Breast epithelium (tissue), 4 donors: ENCODE measurements at regions not wholly inside any gene's neighbourhood (a gene's known extent, or its start where the extent isn't known, plus 50 kb on each side); places are given as distances from the start of the nearest gene placed in this dataset.

ENCODE experiments used
- DNase-seq, 2 donors: peaks; one replicate each; pipeline ENCODE4 v3.0.0-alpha.2; 2019; ENCODE audit warnings: low spot score in 2 of 2
- H3K27ac ChIP-seq, 2 donors: fragments of 200-600 bp; sonication (generic) in 1 of 2; one replicate each; pipeline ENCODE4 v1.5.1; 2016 to 2019; ENCODE audit warnings: mild to moderate bottlenecking in 1 of 2
- H3K27me3 ChIP-seq, 2 donors: fragments of 200-600 bp; sonication (generic) in 1 of 2; one replicate each; pipeline versions ENCODE4 v1.5.1 to v1.6.0; 2017 to 2019; ENCODE audit warnings: control low read depth in 1 of 2, mild to moderate bottlenecking in 1 of 2
- H3K36me3 ChIP-seq: fragments of 200-600 bp; one replicate; pipeline ENCODE4 v1.5.1; 2019
- H3K4me1 ChIP-seq, 2 donors: fragments of 200-600 bp; sonication (generic); one replicate each; pipeline ENCODE4 v1.5.1; 2016 to 2019; ENCODE audit warnings: control low read depth in 1 of 2
- H3K4me3 ChIP-seq, 3 donors: fragments of 200-600 bp; sonication (generic); 1 replicate in 2 of 3; 2 replicates in 1 of 3; pipeline ENCODE4 v1.5.1; 2016 to 2019; ENCODE audit warnings: mild to moderate bottlenecking in 3 of 3, moderate library complexity in 2 of 3
- H3K9me3 ChIP-seq, 2 donors: fragments of 200-600 bp; sonication (generic) in 1 of 2; one replicate each; pipeline ENCODE4 v1.5.1; 2016 to 2019; ENCODE audit warnings: control low read depth in 1 of 2
- CTCF ChIP-seq, 3 donors: fragments of 450-650 bp; IDR thresholded peaks; one replicate each; pipeline ENCODE4 v1.5.1; 2016 to 2017; ENCODE audit warnings: antibody characterized with exemption in 3 of 3, mild to moderate bottlenecking in 3 of 3, moderate library complexity in 3 of 3
- POLR2A ChIP-seq: fragments of 450-650 bp; IDR thresholded peaks from one replicate; pipeline ENCODE4 v1.6.1; 2016; ENCODE audit warnings: antibody characterized with exemption, mild to moderate bottlenecking, moderate library complexity
- POLR2AphosphoS5 ChIP-seq, 3 donors: sonication (generic); formaldehyde crosslinking; IDR thresholded peaks; one replicate each; pipeline ENCODE4 v1.6.1; 2017; ENCODE audit warnings: antibody characterized with exemption in 3 of 3
- intact Hi-C: fragments of 100-400 bp; cut with DNase I; formaldehyde crosslinking; loops from one replicate; pipeline ENCODE4 v1.15.1; 2023; ENCODE audit warnings: low total_unique reads

GRCh38 chr2:6640621-6641015 lies 225.1 kb downstream of the CMPK2 start:
- H3K9me3 ChIP-seq = no peaks in the 10 kb centered on the region
- no peak for DNase-seq
- intact Hi-C loops = no loop called here
- no peaks in the 10 kb centered on the region for H3K4me1 ChIP-seq
- H3K36me3 ChIP-seq = no peaks in the 10 kb centered on the region
- no peak overlapping the region for H3K27ac ChIP-seq
- peaks cover 0 to 7% of the 10 kb centered on the region in 2 donors for H3K27me3 ChIP-seq
- TF ChIP-seq CTCF (IDR thresholded peaks at IDR 0.05) (no peak), POLR2A (no peak), POLR2AphosphoS5 (IDR thresholded peaks at IDR 0.05) (no peak)
- no peak overlapping the region for H3K4me3 ChIP-seq

- Histone ChIP-seq H3K4me1 (no peaks in the 10 kb centered on the region), H3K4me3 (no peak overlapping the region), H3K27ac (no peak overlapping the region), H3K27me3 (peaks cover 0 to 12% of the 10 kb centered on the region in 2 donors), H3K36me3 (no peaks in the 10 kb centered on the region), H3K9me3 (no peaks in the 10 kb centered on the region)
- intact Hi-C loops = no loop called here
- TF ChIP-seq CTCF (IDR thresholded peaks at IDR 0.05) (no peak), POLR2AphosphoS5 (IDR thresholded peaks at IDR 0.05) (no peak), POLR2A (no peak)
- DNase-seq = no peak
These were observed 223.8 kb downstream of the CMPK2 start for GRCh38 chr2:6641956-6642355.

GRCh38 chr2:6644261-6644660 lies 221.4 kb downstream of the CMPK2 start:
- no peak for TF ChIP-seq POLR2AphosphoS5 (IDR thresholded peaks at IDR 0.05)
- no peak for TF ChIP-seq CTCF (IDR thresholded peaks at IDR 0.05)
- TF ChIP-seq POLR2A = no peak
- Histone ChIP-seq H3K4me1 (no peaks in the 10 kb centered on the region), H3K36me3 (no peaks in the 10 kb centered on the region), H3K27me3 (peaks cover 0 to 12% of the 10 kb centered on the region in 2 donors), H3K27ac (no peak overlapping the region), H3K4me3 (no peak overlapping the region), H3K9me3 (no peaks in the 10 kb centered on the region)
- intact Hi-C loops = no loop called here
- no peak for DNase-seq

- Histone ChIP-seq H3K4me3 (no peak overlapping the region), H3K4me1 (no peaks in the 10 kb centered on the region), H3K27me3 (peaks cover 0 to 12% of the 10 kb centered on the region in 2 donors), H3K9me3 (no peaks in the 10 kb centered on the region), H3K27ac (no peak overlapping the region), H3K36me3 (no peaks in the 10 kb centered on the region)
- intact Hi-C loops = no loop called here
- DNase-seq = no peak
- TF ChIP-seq POLR2A (no peak), CTCF (IDR thresholded peaks at IDR 0.05) (no peak), POLR2AphosphoS5 (IDR thresholded peaks at IDR 0.05) (no peak)
These were observed 220.7 kb downstream of the CMPK2 start for GRCh38 chr2:6645004-6645403.

- no peak overlapping the region for H3K27ac ChIP-seq
- peaks cover 0 to 12% of the 10 kb centered on the region in 2 donors for H3K27me3 ChIP-seq
- H3K36me3 ChIP-seq = no peaks in the 10 kb centered on the region
- no peaks in the 10 kb centered on the region for H3K9me3 ChIP-seq
- TF ChIP-seq CTCF (IDR thresholded peaks at IDR 0.05) (no peak), POLR2AphosphoS5 (IDR thresholded peaks at IDR 0.05) (no peak), POLR2A (no peak)
- no peak for DNase-seq
- no peaks in the 10 kb centered on the region for H3K4me1 ChIP-seq
- no peak overlapping the region for H3K4me3 ChIP-seq
- intact Hi-C loops = no loop called here
These were observed 220.0 kb downstream of the CMPK2 start for GRCh38 chr2:6645672-6646071.
